HCT116 (cell line): ENCODE measurements at regions not wholly inside any gene's neighbourhood (a gene's known extent, or its start where the extent isn't known, plus 50 kb on each side); places are given as distances from the start of the nearest gene placed in this dataset.

Source experiments
- ATAC-seq: fragments of 200-7000 bp; cut with Tn5 transposase; 2 replicates; pipeline ENCODE4 v1.9.1; 2020; ENCODE audit warnings: mild to moderate bottlenecking, moderate library complexity
- BruUV-seq: library from RNA; stranded (reverse); fragments of 400-500 nt; replicated peaks from 2 replicates; lab custom pipeline; 2021; lab: Mats Ljungman, UMichigan
- CTCF ChIA-PET: fragments of 300-600 bp; sonication (Branson Sonifier 250); formaldehyde crosslinking; loops from one replicate; lab custom pipeline; 2021; ENCODE audit warnings: antibody characterized with exemption; lab: Charles Lee
- POLR2A ChIA-PET: fragments of 300-600, 350-600 bp; sonication (Branson Sonifier 250); formaldehyde crosslinking; loops from one replicate; lab custom pipeline; 2021; ENCODE audit warnings: antibody characterized with exemption; lab: Charles Lee
- RAD21 ChIA-PET, 2 experiments: fragments of 300-600 bp; sonication (Branson Sonifier 250); formaldehyde crosslinking; loops; one replicate each; lab custom pipeline; 2023; ENCODE audit warnings: low total read pairs in 2 of 2; ENCODE audit not compliant: uncharacterized antibody in 2 of 2, unreplicated experiment in 2 of 2, low non-redundant PET in 1 of 2; lab: Charles Lee
- DNase-seq: peaks from one replicate; pipeline ENCODE4 v3.0.0-alpha.2; 2010; ENCODE audit warnings: low read depth, low spot score
- H2AFZ ChIP-seq: fragments of 200-600 bp; shearing (Covaris generic), sonication (generic); 2 replicates; pipeline ENCODE4 v1.6.1; 2017; ENCODE audit warnings: low read depth, mixed run types, mixed read lengths, antibody characterized with exemption, low read length; ENCODE audit not compliant: poor library complexity, severe bottlenecking
- H3K27ac ChIP-seq: 2 replicates; pipeline ENCODE4 v1.5.1; 2012; ENCODE audit warnings: low read depth, low read length
- H3K27me3 ChIP-seq: fragments of 200-600 bp; sonication (generic); 2 replicates; pipeline ENCODE4 v1.6.1; 2016; ENCODE audit warnings: mixed run types, low read length, mixed read lengths; ENCODE audit not compliant: insufficient read depth
- H3K36me3 ChIP-seq, 2 experiments: fragments of 200-500 bp in 1 of 2; fragments of 200-600 bp in 1 of 2; sonication (Bioruptor generic) in 1 of 2; sonication (generic) in 1 of 2; 2 replicates each; pipeline versions ENCODE4 v1.5.1 to v1.6.1; 2014 to 2016; ENCODE audit warnings: low read length in 2 of 2, inconsistent platforms in 1 of 2, mixed read lengths in 1 of 2, mixed run types in 1 of 2; ENCODE audit not compliant: insufficient read depth in 2 of 2, control insufficient read depth in 1 of 2
- H3K4me1 ChIP-seq, 2 experiments: fragments of 200-600 bp in 1 of 2; sonication (generic) in 1 of 2; 2 replicates each; pipeline versions ENCODE4 v1.5.1 to v1.6.1; 2012 to 2017; ENCODE audit warnings: low read length in 2 of 2, inconsistent platforms in 1 of 2, mild to moderate bottlenecking in 1 of 2, mixed read lengths in 1 of 2, mixed run types in 1 of 2, moderate library complexity in 1 of 2; ENCODE audit not compliant: insufficient read depth in 2 of 2, control insufficient read depth in 1 of 2
- H3K4me2 ChIP-seq: fragments of 200-600 bp; sonication (generic); 2 replicates; pipeline ENCODE4 v1.6.1; 2017; ENCODE audit warnings: mixed run types, low read length, mixed read lengths
- H3K4me3 ChIP-seq, 2 experiments: fragments of 200-600 bp in 1 of 2; sonication (generic) in 1 of 2; replicated peaks in 1 of 2; 2 replicates each; pipeline ENCODE4 v1.5.1; 2011 to 2016; ENCODE audit warnings: low read length in 2 of 2, control low read depth in 1 of 2, low read depth in 1 of 2, mild to moderate bottlenecking in 1 of 2, mixed read lengths in 1 of 2, mixed run types in 1 of 2
- H3K79me2 ChIP-seq: fragments of 200-600 bp; sonication (generic); 2 replicates; pipeline ENCODE4 v1.6.1; 2017; ENCODE audit warnings: mild to moderate bottlenecking, mixed run types, low read length, moderate library complexity, mixed read lengths; ENCODE audit not compliant: insufficient read depth
- H3K9ac ChIP-seq: fragments of 200-600 bp; sonication (generic); 2 replicates; pipeline ENCODE4 v1.6.1; 2016; ENCODE audit warnings: low read length, mixed read lengths
- H3K9me2 ChIP-seq: fragments of 200-600 bp; sonication (generic), shearing (Covaris generic); 2 replicates; pipeline ENCODE4 v1.6.1; 2017; ENCODE audit warnings: mixed run types, mild to moderate bottlenecking, moderate library complexity; ENCODE audit not compliant: insufficient read depth
- H3K9me3 ChIP-seq, 2 experiments: fragments of 200-500 bp in 1 of 2; fragments of 200-600 bp in 1 of 2; sonication (Bioruptor generic) in 1 of 2; sonication (generic) in 1 of 2; 2 replicates each; pipeline ENCODE4 v1.6.1; 2014 to 2017; ENCODE audit warnings: low read length in 2 of 2, mixed read lengths in 2 of 2, inconsistent platforms in 1 of 2, low read depth in 1 of 2, mild to moderate bottlenecking in 1 of 2, mixed run types in 1 of 2, moderate library complexity in 1 of 2; ENCODE audit not compliant: control insufficient read depth in 1 of 2, insufficient read depth in 1 of 2
- H4K20me1 ChIP-seq: fragments of 200-600 bp; sonication (generic), shearing (Covaris generic); 2 replicates; pipeline ENCODE4 v1.6.1; 2017; ENCODE audit warnings: mixed run types, mild to moderate bottlenecking, moderate library complexity; ENCODE audit not compliant: insufficient read depth
- CBX3 ChIP-seq: IDR thresholded peaks from 2 replicates; pipeline ENCODE4 v1.6.1; 2012; ENCODE audit warnings: low read depth
- ELF1 ChIP-seq: IDR thresholded peaks from 2 replicates; pipeline ENCODE4 v1.6.1; 2012; ENCODE audit warnings: low read depth, borderline replicate concordance
- EZH2phosphoT487 ChIP-seq: fragments of 200-600 bp; IDR thresholded peaks from 2 replicates; pipeline ENCODE4 v1.6.1; 2018; ENCODE audit warnings: antibody characterized with exemption, borderline replicate concordance
- MAX ChIP-seq: IDR thresholded peaks from 2 replicates; pipeline ENCODE4 v1.6.1; 2012
- POLR2AphosphoS5 ChIP-seq: IDR thresholded peaks from 2 replicates; pipeline ENCODE4 v1.6.1; 2011; ENCODE audit warnings: mild to moderate bottlenecking, low read depth, low read length, moderate library complexity
- RAD21 ChIP-seq: IDR thresholded peaks from 2 replicates; pipeline ENCODE4 v1.6.1; 2012; ENCODE audit warnings: low read depth, mild to moderate bottlenecking
- SIN3A ChIP-seq: IDR thresholded peaks from 2 replicates; pipeline ENCODE4 v1.6.1; 2012; ENCODE audit warnings: low read depth
- SP1 ChIP-seq: IDR thresholded peaks from 2 replicates; pipeline ENCODE4 v1.6.1; 2012; ENCODE audit warnings: low read depth
- TCF7L2 ChIP-seq: IDR thresholded peaks from 2 replicates; pipeline ENCODE4 v1.7.0; 2011; ENCODE audit warnings: borderline replicate concordance, inconsistent platforms; ENCODE audit not compliant: insufficient read depth, insufficient read length; ENCODE audit errors: extremely low read depth
- YY1 ChIP-seq: IDR thresholded peaks from 2 replicates; pipeline ENCODE4 v1.6.1; 2011; ENCODE audit warnings: low read length, low read depth, moderate library complexity, mild to moderate bottlenecking; ENCODE audit not compliant: insufficient replicate concordance; ENCODE audit errors: extremely low read depth
- ZFX ChIP-seq: fragments of 450-650 bp; IDR thresholded peaks from 2 replicates; pipeline ENCODE4 v1.6.1; 2017
- ZNF274 ChIP-seq: fragments of 200-500 bp; sonication (Bioruptor generic); IDR thresholded peaks from 2 replicates; pipeline ENCODE4 v1.6.1; 2014; ENCODE audit warnings: mild to moderate bottlenecking, low read depth, low read length, inconsistent platforms
- intact Hi-C: fragments of 100-400 bp; cut with micrococcal nuclease; formaldehyde crosslinking; loops from 2 replicates; pipeline ENCODE4 v1.10.0; 2022
- TF ChIP-seq, protein P1 (sequence below): IDR thresholded peaks from 2 replicates; pipeline ENCODE4 v1.6.1; 2012
- TF ChIP-seq, protein P2 (sequence below): IDR thresholded peaks from 2 replicates; pipeline ENCODE4 v1.6.1; 2012; ENCODE audit warnings: low read depth
- TF ChIP-seq, protein P3 (sequence below): IDR thresholded peaks from 2 replicates; pipeline ENCODE4 v1.6.1; 2011; ENCODE audit warnings: mild to moderate bottlenecking, low read length, moderate library complexity; ENCODE audit not compliant: insufficient replicate concordance; ENCODE audit errors: extremely low read depth

- no peaks in the 10 kb centered on the region for H3K79me2 ChIP-seq
- CTCF ChIA-PET, result no interaction called here
- H3K36me3 ChIP-seq, result no peaks in the 10 kb centered on the region; a peak in 1 of 4 replicates
- H3K9ac ChIP-seq, result no peak overlapping the region
- ATAC-seq (no peak), DNase-seq (no peak)
- POLR2A ChIA-PET, result no interaction called here
- H3K9me2 ChIP-seq, result no peaks in the 10 kb centered on the region
- no peak overlapping the region for H2AFZ ChIP-seq
- BruUV-seq, result no TSS peak
- no peaks in the 10 kb centered on the region for H4K20me1 ChIP-seq
- RAD21 ChIA-PET, result no interaction called here
- H3K4me3 ChIP-seq, result no peak overlapping the region
- no peaks in the 10 kb centered on the region for H3K4me1 ChIP-seq
- H3K4me2 ChIP-seq, result no peak overlapping the region
- H3K27me3 ChIP-seq, result no peaks in the 10 kb centered on the region
- H3K27ac ChIP-seq, result no peak overlapping the region
- TF ChIP-seq ZNF274, result no peak
- TF ChIP-seq CBX3, result no peak
- TF ChIP-seq SP1, result no peak
- intact Hi-C loops, result no loop called here
- peaks cover 21 to 32% of the 10 kb centered on the region in 2 experiments; a peak in 2 of 4 replicates for H3K9me3 ChIP-seq
Measured at GRCh38 chr18:41146301-41146700, 808.7 kb upstream of the PIK3C3 start.

GRCh38 chr18:41145516-41145915 is 809.5 kb upstream of the PIK3C3 start:
- Histone ChIP-seq H3K4me3 (no peak overlapping the region), H3K36me3 (no peaks in the 10 kb centered on the region; a peak in 1 of 4 replicates), H2AFZ (no peak overlapping the region), H3K4me1 (no peaks in the 10 kb centered on the region), H4K20me1 (no peaks in the 10 kb centered on the region), H3K27me3 (no peaks in the 10 kb centered on the region), H3K9me2 (no peaks in the 10 kb centered on the region), H3K4me2 (no peak overlapping the region), H3K9me3 (peaks cover 18 to 32% of the 10 kb centered on the region in 2 experiments; a peak in 2 of 4 replicates), H3K27ac (no peak overlapping the region), H3K79me2 (no peaks in the 10 kb centered on the region), H3K9ac (no peak overlapping the region)
- ATAC-seq, result no peak
- intact Hi-C loops, result no loop called here
- POLR2A ChIA-PET, result no interaction called here
- TF ChIP-seq YY1 (no peak), ZFX (no peak), POLR2AphosphoS5 (no peak), ELF1 (no peak), SIN3A (no peak), RAD21 (no peak), TCF7L2 (no peak), MAX (no peak), EZH2phosphoT487 (no peak), SP1 (no peak)
- TF ChIP-seq, protein P1, sequence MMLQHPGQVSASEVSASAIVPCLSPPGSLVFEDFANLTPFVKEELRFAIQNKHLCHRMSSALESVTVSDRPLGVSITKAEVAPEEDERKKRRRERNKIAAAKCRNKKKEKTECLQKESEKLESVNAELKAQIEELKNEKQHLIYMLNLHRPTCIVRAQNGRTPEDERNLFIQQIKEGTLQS, result no peak
- TF ChIP-seq, protein P2, sequence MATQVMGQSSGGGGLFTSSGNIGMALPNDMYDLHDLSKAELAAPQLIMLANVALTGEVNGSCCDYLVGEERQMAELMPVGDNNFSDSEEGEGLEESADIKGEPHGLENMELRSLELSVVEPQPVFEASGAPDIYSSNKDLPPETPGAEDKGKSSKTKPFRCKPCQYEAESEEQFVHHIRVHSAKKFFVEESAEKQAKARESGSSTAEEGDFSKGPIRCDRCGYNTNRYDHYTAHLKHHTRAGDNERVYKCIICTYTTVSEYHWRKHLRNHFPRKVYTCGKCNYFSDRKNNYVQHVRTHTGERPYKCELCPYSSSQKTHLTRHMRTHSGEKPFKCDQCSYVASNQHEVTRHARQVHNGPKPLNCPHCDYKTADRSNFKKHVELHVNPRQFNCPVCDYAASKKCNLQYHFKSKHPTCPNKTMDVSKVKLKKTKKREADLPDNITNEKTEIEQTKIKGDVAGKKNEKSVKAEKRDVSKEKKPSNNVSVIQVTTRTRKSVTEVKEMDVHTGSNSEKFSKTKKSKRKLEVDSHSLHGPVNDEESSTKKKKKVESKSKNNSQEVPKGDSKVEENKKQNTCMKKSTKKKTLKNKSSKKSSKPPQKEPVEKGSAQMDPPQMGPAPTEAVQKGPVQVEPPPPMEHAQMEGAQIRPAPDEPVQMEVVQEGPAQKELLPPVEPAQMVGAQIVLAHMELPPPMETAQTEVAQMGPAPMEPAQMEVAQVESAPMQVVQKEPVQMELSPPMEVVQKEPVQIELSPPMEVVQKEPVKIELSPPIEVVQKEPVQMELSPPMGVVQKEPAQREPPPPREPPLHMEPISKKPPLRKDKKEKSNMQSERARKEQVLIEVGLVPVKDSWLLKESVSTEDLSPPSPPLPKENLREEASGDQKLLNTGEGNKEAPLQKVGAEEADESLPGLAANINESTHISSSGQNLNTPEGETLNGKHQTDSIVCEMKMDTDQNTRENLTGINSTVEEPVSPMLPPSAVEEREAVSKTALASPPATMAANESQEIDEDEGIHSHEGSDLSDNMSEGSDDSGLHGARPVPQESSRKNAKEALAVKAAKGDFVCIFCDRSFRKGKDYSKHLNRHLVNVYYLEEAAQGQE, result no peak
- TF ChIP-seq, protein P3, sequence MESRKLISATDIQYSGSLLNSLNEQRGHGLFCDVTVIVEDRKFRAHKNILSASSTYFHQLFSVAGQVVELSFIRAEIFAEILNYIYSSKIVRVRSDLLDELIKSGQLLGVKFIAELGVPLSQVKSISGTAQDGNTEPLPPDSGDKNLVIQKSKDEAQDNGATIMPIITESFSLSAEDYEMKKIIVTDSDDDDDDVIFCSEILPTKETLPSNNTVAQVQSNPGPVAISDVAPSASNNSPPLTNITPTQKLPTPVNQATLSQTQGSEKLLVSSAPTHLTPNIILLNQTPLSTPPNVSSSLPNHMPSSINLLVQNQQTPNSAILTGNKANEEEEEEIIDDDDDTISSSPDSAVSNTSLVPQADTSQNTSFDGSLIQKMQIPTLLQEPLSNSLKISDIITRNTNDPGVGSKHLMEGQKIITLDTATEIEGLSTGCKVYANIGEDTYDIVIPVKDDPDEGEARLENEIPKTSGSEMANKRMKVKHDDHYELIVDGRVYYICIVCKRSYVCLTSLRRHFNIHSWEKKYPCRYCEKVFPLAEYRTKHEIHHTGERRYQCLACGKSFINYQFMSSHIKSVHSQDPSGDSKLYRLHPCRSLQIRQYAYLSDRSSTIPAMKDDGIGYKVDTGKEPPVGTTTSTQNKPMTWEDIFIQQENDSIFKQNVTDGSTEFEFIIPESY, result no peak
- RAD21 ChIA-PET, result no interaction called here
- no TSS peak for BruUV-seq
- no peak for DNase-seq
- CTCF ChIA-PET, result no interaction called here
